Hepatocyte (in vitro differentiated cells): ENCODE measurements at regions not wholly inside any gene's neighbourhood (a gene's known extent, or its start where the extent isn't known, plus 50 kb on each side); places are given as distances from the start of the nearest gene placed in this dataset.

Source experiments
- DNase-seq: peaks from one replicate; pipeline ENCODE4 v3.0.0-alpha.2; 2016; ENCODE audit warnings: low spot score
- H2AFZ ChIP-seq: fragments of 200-600 bp; sonication (generic); 2 replicates; pipeline ENCODE4 v1.6.0; 2016; ENCODE audit warnings: antibody characterized with exemption, mild to moderate bottlenecking
- H3K27ac ChIP-seq: fragments of 200-600 bp; sonication (generic); 2 replicates; pipeline ENCODE4 v1.5.1; 2016; ENCODE audit warnings: mild to moderate bottlenecking
- H3K27me3 ChIP-seq: fragments of 200-600 bp; sonication (generic); 2 replicates; pipeline ENCODE4 v1.6.1; 2016
- H3K36me3 ChIP-seq: fragments of 200-600 bp; sonication (generic); replicated peaks from 2 replicates; pipeline ENCODE4 v1.5.1; 2016; ENCODE audit warnings: low read depth; ENCODE audit not compliant: insufficient read depth
- H3K4me1 ChIP-seq: fragments of 200-600 bp; sonication (generic); 2 replicates; pipeline ENCODE4 v1.5.1; 2016; ENCODE audit warnings: mild to moderate bottlenecking, moderate library complexity; ENCODE audit not compliant: insufficient read depth
- H3K4me2 ChIP-seq: fragments of 200-600 bp; sonication (generic); 2 replicates; pipeline ENCODE4 v1.6.0; 2016
- H3K4me3 ChIP-seq: fragments of 200-600 bp; sonication (generic); 2 replicates; pipeline ENCODE4 v1.5.1; 2016; ENCODE audit warnings: mild to moderate bottlenecking
- H3K79me2 ChIP-seq: fragments of 200-600 bp; sonication (generic); 2 replicates; pipeline ENCODE4 v1.6.0; 2017; ENCODE audit warnings: mild to moderate bottlenecking
- H3K9me2 ChIP-seq: fragments of 200-600 bp; sonication (generic); replicated peaks from 2 replicates; pipeline ENCODE4 v1.6.0; 2017; ENCODE audit warnings: mild to moderate bottlenecking; ENCODE audit not compliant: insufficient read depth
- H3K9me3 ChIP-seq: fragments of 200-600 bp; sonication (generic); 2 replicates; pipeline ENCODE4 v1.5.1; 2016; ENCODE audit warnings: low read depth, mild to moderate bottlenecking
- H4K20me1 ChIP-seq: fragments of 200-600 bp; sonication (generic); 2 replicates; pipeline ENCODE4 v1.6.0; 2016; ENCODE audit warnings: mild to moderate bottlenecking; ENCODE audit not compliant: insufficient read depth, poor library complexity, severe bottlenecking
- EZH2 ChIP-seq: fragments of 200-600 bp; sonication (generic); IDR thresholded peaks from 2 replicates; pipeline ENCODE4 v1.6.1; 2016; ENCODE audit warnings: antibody characterized with exemption, mild to moderate bottlenecking, borderline replicate concordance
- EZH2phosphoT487 ChIP-seq: fragments of 200-600 bp; sonication (generic); IDR thresholded peaks from one replicate; pipeline ENCODE4 v1.6.1; 2018; ENCODE audit warnings: antibody characterized with exemption, mild to moderate bottlenecking, low read depth, moderate library complexity; ENCODE audit not compliant: unreplicated experiment, severe bottlenecking
- WGBS: methylation state at CpG from one replicate; pipeline ENCODE4 v1.1.6; 2016; ENCODE audit warnings: low lambda C conversion rate; ENCODE audit errors: missing lambda C conversion rate; 5-methylcytosine and 5-hydroxymethylcytosine counted together
- TF ChIP-seq, protein P1 (sequence below): fragments of 200-600 bp; sonication (generic); IDR thresholded peaks from 2 replicates; pipeline ENCODE4 v1.5.1; 2016; ENCODE audit warnings: antibody characterized with exemption, mild to moderate bottlenecking; ENCODE audit not compliant: poor library complexity

DNA sequence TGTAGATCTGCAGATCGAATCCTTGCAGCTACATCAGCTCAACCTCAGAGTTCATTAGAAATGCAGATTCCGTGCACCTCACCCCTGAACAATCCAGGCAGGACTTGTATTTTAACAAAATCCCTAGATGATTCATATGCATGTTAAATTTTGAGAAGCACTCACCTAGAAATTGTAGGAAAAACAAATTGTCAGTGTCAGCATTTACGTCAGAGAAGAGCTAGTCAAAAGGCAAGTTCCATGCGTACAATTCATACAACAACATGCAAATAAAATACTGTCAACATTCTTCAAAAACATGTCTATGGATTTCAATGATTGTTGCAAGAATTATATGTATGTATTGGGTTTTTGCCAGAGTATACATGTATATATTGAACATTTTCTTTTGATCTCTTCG is 504.5 kb downstream of the NLGN4X start:
- Histone ChIP-seq H3K9me3 (no peaks in the 10 kb centered on the region), H3K27me3 (no peaks in the 10 kb centered on the region), H3K36me3 (no peaks in the 10 kb centered on the region), H3K4me1 (no peaks in the 10 kb centered on the region), H3K4me3 (no peak overlapping the region), H3K4me2 (no peak overlapping the region), H2AFZ (no peak overlapping the region), H3K79me2 (no peaks in the 10 kb centered on the region), H4K20me1 (no peaks in the 10 kb centered on the region), H3K27ac (no peak overlapping the region), H3K9me2 (no peaks in the 10 kb centered on the region)
- no peak for DNase-seq
- TF ChIP-seq EZH2phosphoT487: no peak
- no peak for TF ChIP-seq EZH2
- TF ChIP-seq, protein P1, sequence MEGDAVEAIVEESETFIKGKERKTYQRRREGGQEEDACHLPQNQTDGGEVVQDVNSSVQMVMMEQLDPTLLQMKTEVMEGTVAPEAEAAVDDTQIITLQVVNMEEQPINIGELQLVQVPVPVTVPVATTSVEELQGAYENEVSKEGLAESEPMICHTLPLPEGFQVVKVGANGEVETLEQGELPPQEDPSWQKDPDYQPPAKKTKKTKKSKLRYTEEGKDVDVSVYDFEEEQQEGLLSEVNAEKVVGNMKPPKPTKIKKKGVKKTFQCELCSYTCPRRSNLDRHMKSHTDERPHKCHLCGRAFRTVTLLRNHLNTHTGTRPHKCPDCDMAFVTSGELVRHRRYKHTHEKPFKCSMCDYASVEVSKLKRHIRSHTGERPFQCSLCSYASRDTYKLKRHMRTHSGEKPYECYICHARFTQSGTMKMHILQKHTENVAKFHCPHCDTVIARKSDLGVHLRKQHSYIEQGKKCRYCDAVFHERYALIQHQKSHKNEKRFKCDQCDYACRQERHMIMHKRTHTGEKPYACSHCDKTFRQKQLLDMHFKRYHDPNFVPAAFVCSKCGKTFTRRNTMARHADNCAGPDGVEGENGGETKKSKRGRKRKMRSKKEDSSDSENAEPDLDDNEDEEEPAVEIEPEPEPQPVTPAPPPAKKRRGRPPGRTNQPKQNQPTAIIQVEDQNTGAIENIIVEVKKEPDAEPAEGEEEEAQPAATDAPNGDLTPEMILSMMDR: no peak
- 84% methylated on average over 5 of the region's 5 CpGs for WGBS

DNA sequence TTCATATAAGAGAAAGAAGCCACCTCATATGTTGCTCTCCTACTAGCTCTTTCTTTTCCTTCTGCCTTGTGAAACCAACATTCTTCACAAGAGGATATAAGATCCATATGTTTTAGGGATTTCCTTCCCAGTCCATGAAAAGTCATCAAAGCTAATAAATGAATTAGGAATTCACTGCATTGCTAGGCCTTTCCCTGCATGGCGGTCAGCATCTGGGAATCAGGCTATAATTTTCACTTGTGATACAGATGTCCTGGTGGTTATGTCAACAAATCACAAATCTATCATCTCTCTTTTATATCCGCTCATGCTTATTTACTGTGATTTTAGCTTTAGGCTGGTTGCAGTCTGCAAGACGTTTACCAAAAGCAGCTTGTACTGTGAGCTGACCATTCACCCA is 510.0 kb downstream of the NLGN4X start:
- Histone ChIP-seq H4K20me1 (no peaks in the 10 kb centered on the region), H3K9me3 (no peaks in the 10 kb centered on the region), H3K27me3 (no peaks in the 10 kb centered on the region), H2AFZ (no peak overlapping the region), H3K9me2 (no peaks in the 10 kb centered on the region), H3K4me2 (no peak overlapping the region), H3K36me3 (no peaks in the 10 kb centered on the region), H3K4me3 (no peak overlapping the region), H3K4me1 (no peaks in the 10 kb centered on the region), H3K79me2 (no peaks in the 10 kb centered on the region), H3K27ac (no peak overlapping the region)
- no peak for TF ChIP-seq EZH2phosphoT487
- WGBS: 60% methylated on average over 3 of the region's 3 CpGs
- DNase-seq: no peak

DNA sequence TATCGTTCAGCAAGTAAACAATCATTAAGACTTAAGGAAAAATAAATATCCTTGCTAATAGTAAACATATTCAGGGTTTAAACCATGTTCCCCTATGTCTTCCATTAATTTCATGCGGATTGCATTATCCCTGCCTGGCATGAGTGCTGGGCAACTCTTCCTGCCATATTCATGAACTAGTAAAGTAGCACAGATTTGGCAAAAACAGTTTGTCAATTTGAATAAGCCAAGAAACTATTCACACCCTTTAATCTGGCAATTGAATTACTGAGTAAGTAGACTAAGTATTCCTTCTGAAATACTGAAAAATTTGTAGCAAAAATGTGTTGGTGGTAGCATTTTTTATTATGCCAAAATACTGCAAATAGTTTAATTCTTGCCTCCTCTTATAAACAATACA is 512.0 kb downstream of the NLGN4X start:
- Histone ChIP-seq H4K20me1 (no peaks in the 10 kb centered on the region), H3K9me2 (no peaks in the 10 kb centered on the region), H3K9me3 (no peaks in the 10 kb centered on the region), H3K4me3 (no peak overlapping the region), H2AFZ (no peak overlapping the region), H3K27me3 (no peaks in the 10 kb centered on the region), H3K36me3 (no peaks in the 10 kb centered on the region), H3K4me1 (no peaks in the 10 kb centered on the region), H3K4me2 (no peak overlapping the region), H3K27ac (no peak overlapping the region), H3K79me2 (no peaks in the 10 kb centered on the region)
- no peak for DNase-seq
- 54% methylated on average over 2 of the region's 2 CpGs for WGBS
- TF ChIP-seq EZH2phosphoT487 (no peak), EZH2 (no peak)
- TF ChIP-seq, protein P1: no peak

DNA sequence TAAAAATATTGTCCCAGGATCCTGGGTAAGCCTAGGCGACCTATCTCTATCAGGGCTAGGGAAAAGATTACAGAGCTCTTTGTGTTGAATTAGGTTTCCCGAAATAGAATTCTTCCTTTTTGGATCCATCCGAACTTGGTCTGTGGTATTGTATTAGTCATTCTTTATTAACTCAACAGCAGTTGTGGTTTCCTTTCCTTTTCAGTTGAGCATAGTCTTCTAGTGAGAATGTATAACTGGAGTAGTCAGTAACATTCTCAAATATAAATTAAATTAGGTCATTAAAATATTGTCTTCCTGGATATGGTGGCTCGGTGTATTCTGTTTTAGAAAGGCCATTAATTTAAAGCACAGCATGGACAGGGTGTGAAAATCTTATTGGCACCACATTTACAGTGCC is 520.4 kb downstream of the NLGN4X start:
- H3K27ac ChIP-seq: no peak overlapping the region
- no peak overlapping the region for H3K4me2 ChIP-seq
- no peaks in the 10 kb centered on the region for H4K20me1 ChIP-seq
- H3K4me3 ChIP-seq: no peak overlapping the region
- H3K79me2 ChIP-seq: no peaks in the 10 kb centered on the region
- no peak for TF ChIP-seq EZH2phosphoT487
- TF ChIP-seq, protein P1: no peak
- TF ChIP-seq EZH2: no peak
- no peaks in the 10 kb centered on the region for H3K4me1 ChIP-seq
- no peaks in the 10 kb centered on the region for H3K9me2 ChIP-seq
- WGBS: 79% methylated on average over 4 of the region's 4 CpGs
- no peak for DNase-seq
- H3K27me3 ChIP-seq: no peaks in the 10 kb centered on the region
- H2AFZ ChIP-seq: no peak overlapping the region
- H3K9me3 ChIP-seq: no peaks in the 10 kb centered on the region
- no peaks in the 10 kb centered on the region for H3K36me3 ChIP-seq
